GM20431 (cell line): ENCODE measurements at regions not wholly inside any gene's neighbourhood (a gene's known extent, or its start where the extent isn't known, plus 50 kb on each side); places are given as distances from the start of the nearest gene placed in this dataset.

Experiments
- in situ Hi-C: fragments of 300-500 bp; cut with MseI, MboI; formaldehyde crosslinking; loops from one replicate; pipeline ENCODE4 v1.15.0; 2020; ENCODE audit warnings: low sequenced_read_pairs; ENCODE audit not compliant: unreplicated experiment

DNA sequence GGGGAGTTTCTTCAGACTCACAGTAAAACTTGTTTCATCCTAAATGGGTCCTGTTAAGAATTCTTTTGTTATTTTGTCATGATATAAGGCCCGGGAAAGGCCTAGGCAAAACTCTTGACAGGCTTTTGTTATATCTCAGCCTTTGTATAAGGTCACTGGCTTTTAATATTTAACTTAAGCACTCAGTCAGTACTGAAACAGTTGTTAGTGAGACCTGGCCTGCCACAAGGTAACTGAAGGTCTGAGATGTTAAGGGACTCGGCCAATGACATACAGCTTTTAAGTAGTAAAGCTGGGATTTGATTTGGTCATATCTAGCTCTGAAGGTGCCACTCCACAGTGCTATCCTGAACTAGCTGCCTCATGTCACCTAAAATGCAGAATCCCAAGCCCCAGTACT lies 57.2 kb upstream of the STEAP4 start:
- in situ Hi-C loops: no loop called here

DNA sequence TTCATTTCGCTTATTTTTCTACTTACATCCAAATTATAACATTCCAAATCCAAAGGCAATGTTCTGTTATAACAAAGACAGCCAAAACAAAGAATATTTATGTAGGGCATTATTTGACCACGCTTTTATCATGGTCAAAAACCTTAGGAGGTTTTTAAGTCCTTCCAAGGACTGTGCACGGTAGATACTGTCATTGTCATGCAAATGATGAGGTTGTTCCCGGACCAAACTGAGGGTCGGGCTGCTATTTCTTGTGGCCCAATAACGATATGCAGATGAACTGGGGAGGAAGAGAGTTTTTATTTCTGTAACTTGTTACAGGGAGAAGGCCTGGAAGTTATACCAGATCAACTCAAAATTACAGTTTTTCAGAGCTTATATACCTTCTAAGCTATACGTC lies 56.6 kb upstream of the STEAP4 start:
- in situ Hi-C loops: no loop called here

DNA sequence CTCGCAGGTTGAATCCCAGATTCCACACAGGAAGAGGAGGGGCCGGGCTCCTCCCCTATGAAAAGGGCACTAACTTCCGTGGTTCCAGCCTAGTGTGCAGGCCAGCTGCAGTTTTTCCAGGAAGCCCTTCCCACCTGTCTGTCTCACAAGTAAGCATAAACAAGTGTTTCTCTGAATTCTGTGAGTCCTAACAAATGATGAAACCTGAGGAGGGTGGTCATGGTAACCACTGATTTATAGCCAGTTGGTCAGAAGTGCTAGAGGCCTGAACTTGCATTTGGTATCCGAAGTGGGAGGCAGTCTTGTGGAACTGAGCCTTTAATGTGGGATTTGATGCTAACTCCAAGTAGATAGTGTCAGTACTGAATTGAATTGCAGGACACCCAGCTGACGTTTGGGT lies 54.7 kb upstream of the STEAP4 start:
- in situ Hi-C loops: no loop called here

DNA sequence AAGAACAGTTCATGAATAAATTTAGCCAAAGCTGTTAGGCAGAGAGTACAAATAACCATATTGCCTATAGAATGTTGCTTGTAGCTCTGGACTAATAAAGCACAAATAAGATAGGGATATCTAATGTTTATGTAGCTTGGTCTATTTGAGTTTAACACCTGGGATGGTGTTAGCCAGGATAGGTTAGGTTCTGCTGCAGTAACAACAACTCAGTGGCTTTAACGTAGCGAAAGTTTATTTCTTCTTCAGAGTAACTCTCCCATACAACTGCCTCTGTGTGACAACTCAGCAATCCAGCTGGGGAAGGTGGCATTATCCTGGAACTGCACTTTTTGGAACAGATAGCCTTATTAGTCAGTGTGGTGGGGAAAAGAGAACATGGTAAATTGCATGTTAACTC lies 52.2 kb upstream of the STEAP4 start:
- in situ Hi-C loops: no loop called here

DNA sequence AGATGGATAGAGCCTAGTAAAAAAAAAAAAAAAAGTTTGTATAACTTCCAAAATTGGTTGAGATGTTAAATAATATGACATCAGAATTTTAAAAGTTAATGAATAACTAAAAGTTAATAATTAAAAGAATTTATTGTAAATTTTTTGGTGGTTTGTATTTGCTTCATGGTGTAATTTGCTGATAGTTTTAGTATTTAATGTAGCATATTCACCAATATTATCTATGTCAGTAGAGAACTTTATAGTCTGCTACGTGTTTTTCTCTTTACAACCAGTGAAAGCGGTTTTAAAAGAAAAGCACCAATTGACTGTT lies 51.8 kb upstream of the STEAP4 start:
- in situ Hi-C loops: no loop called here

DNA sequence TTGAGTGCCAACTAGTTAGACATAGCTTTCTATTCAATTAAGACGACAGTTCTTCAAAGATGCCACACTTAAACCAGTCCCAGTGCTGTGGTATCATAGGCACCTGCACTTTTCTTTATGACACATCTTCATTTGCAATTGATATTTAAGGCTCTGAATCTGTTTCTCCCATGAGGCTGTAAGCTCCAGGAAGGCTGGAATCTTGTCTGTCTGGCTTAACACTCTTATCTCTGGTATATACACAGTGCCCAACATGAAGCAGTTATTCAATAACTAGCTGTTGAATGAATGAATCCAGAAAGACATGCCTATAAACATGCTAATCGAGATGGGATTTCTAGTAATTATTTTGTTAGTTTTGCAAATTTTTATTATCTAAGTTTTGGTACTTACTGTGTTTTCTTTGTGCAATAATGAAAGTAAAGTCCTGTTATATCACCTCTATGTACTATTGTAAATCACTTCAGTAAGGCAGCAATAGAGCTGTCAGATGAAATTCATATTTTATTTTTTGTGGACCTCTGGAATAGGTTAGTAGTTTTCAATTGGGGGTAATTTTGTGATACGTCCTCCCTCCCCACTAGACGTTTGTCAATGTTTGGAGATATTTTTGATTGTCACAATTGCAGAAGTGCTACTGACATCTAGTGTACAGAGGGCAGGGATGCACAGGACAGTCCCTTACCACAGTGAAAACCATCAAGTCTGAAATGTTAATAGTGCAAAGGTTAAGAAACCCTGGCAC lies 51.3 kb upstream of the STEAP4 start:
- in situ Hi-C loops: no loop called here

DNA sequence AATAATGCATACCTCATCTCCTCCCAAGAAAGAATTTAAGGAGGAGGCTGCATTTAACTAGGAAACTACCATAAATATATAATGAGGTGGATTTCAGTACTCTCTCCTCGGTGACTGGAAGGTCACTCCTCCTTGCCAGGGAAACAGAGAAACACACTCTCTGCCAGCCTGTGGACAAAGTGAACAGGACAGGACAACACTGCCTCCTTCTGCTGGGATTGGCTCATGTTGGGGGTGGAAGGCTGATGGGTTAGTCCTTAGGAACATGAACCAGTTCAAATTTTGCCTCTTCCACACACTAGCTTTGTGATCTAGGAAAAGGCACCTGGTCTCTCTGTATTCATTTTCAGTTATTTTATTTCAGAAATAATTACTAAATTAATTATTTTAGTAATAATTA lies 50.6 kb upstream of the STEAP4 start:
- in situ Hi-C loops: no loop called here
